Ascending aorta (tissue), 2 donors: ENCODE measurements at regions not wholly inside any gene's neighbourhood (a gene's known extent, or its start where the extent isn't known, plus 50 kb on each side); places are given as distances from the start of the nearest gene placed in this dataset.
"Not testable (repeated sequence)": the region's sequence is repeated elsewhere in the genome, so short reads cannot be mapped to it uniquely, and the experiment has no call there.

Experiments used
- DNase-seq, 2 donors: peaks; one replicate each; pipeline ENCODE4 v3.0.0-alpha.2; 2019; ENCODE audit warnings: low spot score in 2 of 2
- H3K27ac ChIP-seq, 2 donors: fragments of 200-600 bp; sonication (generic); one replicate each; pipeline ENCODE4 v1.5.1; 2016 to 2017; ENCODE audit warnings: mild to moderate bottlenecking in 1 of 2
- H3K27me3 ChIP-seq: fragments of 200-600 bp; sonication (generic); one replicate; pipeline ENCODE4 v1.5.1; 2017
- H3K36me3 ChIP-seq, 2 donors: fragments of 200-600 bp; sonication (generic); one replicate each; pipeline ENCODE4 v1.5.1; 2016
- H3K4me1 ChIP-seq, 2 donors: fragments of 200-600 bp; sonication (generic); one replicate each; pipeline ENCODE4 v1.5.1; 2016 to 2017; ENCODE audit warnings: mild to moderate bottlenecking in 1 of 2
- H3K4me3 ChIP-seq, 2 donors: fragments of 200-600 bp; sonication (generic); one replicate each; pipeline ENCODE4 v1.5.1; 2016 to 2017; ENCODE audit warnings: mild to moderate bottlenecking in 1 of 2
- H3K9me3 ChIP-seq, 2 donors: fragments of 200-600 bp; sonication (generic); one replicate each; pipeline ENCODE4 v1.5.1; 2016
- CTCF ChIP-seq, 3 experiments: fragments of 200-600 bp in 2 of 3; fragments of 450-650 bp in 1 of 3; sonication (generic) in 2 of 3; IDR thresholded peaks; one replicate each; pipeline ENCODE4 v1.5.1; 2016 to 2019; ENCODE audit warnings: antibody characterized with exemption in 3 of 3, mild to moderate bottlenecking in 1 of 3, moderate library complexity in 1 of 3
- intact Hi-C: fragments of 100-400 bp; cut with DNase I; formaldehyde crosslinking; loops from one replicate; pipeline ENCODE4 v1.15.1; 2023

- H3K4me1 ChIP-seq = no peaks in the 10 kb centered on the region
- no peak overlapping the region for H3K27ac ChIP-seq
- H3K36me3 ChIP-seq = no peaks in the 10 kb centered on the region
- no peak for TF ChIP-seq CTCF (IDR thresholded peaks at IDR 0.05)
- intact Hi-C loops = no loop called here
- no peak overlapping the region for H3K4me3 ChIP-seq
- DNase-seq = no peak
- peaks cover 3 to 4% of the 10 kb centered on the region in 2 donors for H3K9me3 ChIP-seq
- H3K27me3 ChIP-seq = no peaks in the 10 kb centered on the region
Observed at GRCh38 chr4:141871086-141871770, 234.8 kb downstream of the IL15 start.

- DNase-seq, H3K27me3 ChIP-seq, H3K4me3 ChIP-seq, intact Hi-C loops, H3K4me1 ChIP-seq, H3K36me3 ChIP-seq, H3K27ac ChIP-seq, H3K9me3 ChIP-seq: not testable (repeated sequence)
Observed at GRCh38 chr4:141882650-141883049, 246.3 kb downstream of the IL15 start.

GRCh38 chr4:141884070-141884469 lies 247.7 kb downstream of the IL15 start:
- no peaks in the 10 kb centered on the region for H3K27me3 ChIP-seq
- no peak for TF ChIP-seq CTCF (IDR thresholded peaks at IDR 0.05)
- no peak overlapping the region for H3K27ac ChIP-seq
- intact Hi-C loops = no loop called here
- H3K4me1 ChIP-seq = no peaks in the 10 kb centered on the region
- no peak overlapping the region for H3K4me3 ChIP-seq
- no peaks in the 10 kb centered on the region for H3K36me3 ChIP-seq
- no peaks in the 10 kb centered on the region for H3K9me3 ChIP-seq
- no peak for DNase-seq

GRCh38 chr4:141885112-141885511 lies 248.7 kb downstream of the IL15 start:
- intact Hi-C loops = no loop called here
- TF ChIP-seq CTCF (IDR thresholded peaks at IDR 0.05) = no peak
- no peak overlapping the region for H3K27ac ChIP-seq

GRCh38 chr4:141890279-141890678 lies 253.9 kb downstream of the IL15 start:
- H3K4me3 ChIP-seq = no peak overlapping the region
- H3K4me1 ChIP-seq = no peaks in the 10 kb centered on the region
- H3K36me3 ChIP-seq = no peaks in the 10 kb centered on the region
- no peak for DNase-seq
- intact Hi-C loops = no loop called here
- H3K9me3 ChIP-seq = no peaks in the 10 kb centered on the region
- no peak for TF ChIP-seq CTCF (IDR thresholded peaks at IDR 0.05)
- H3K27me3 ChIP-seq = no peaks in the 10 kb centered on the region
- H3K27ac ChIP-seq = no peak overlapping the region

More at GRCh38 chr4:141885112-141885511, 248.7 kb downstream of the IL15 start:
- Histone ChIP-seq H3K9me3 (no peaks in the 10 kb centered on the region), H3K4me3 (no peak overlapping the region), H3K27me3 (no peaks in the 10 kb centered on the region), H3K4me1 (no peaks in the 10 kb centered on the region), H3K36me3 (no peaks in the 10 kb centered on the region)
- no peak for DNase-seq

GRCh38 chr4:141891260-141892120 lies 255.1 kb downstream of the IL15 start:
- H3K4me3 ChIP-seq = no peak overlapping the region
- no peak overlapping the region for H3K27ac ChIP-seq
- no peaks in the 10 kb centered on the region for H3K9me3 ChIP-seq
- no peaks in the 10 kb centered on the region for H3K36me3 ChIP-seq
- no peak for TF ChIP-seq CTCF (IDR thresholded peaks at IDR 0.05)
- DNase-seq = no peak
- no peaks in the 10 kb centered on the region for H3K4me1 ChIP-seq
- no peaks in the 10 kb centered on the region for H3K27me3 ChIP-seq
- intact Hi-C loops = no loop called here
